HEK293T (cell line): ENCODE measurements at regions not wholly inside any gene's neighbourhood (a gene's known extent, or its start where the extent isn't known, plus 50 kb on each side); places are given as distances from the start of the nearest gene placed in this dataset.

Experiments
- CTCF ChIA-PET: fragments of 350-600 bp; formaldehyde crosslinking; extraction: SDS; loops from one replicate; lab custom pipeline; 2021; ENCODE audit warnings: antibody characterized with exemption, inconsistent platforms; lab: Yijun Ruan, JAX
- POLR2A ChIA-PET: fragments of 350-600 bp; formaldehyde crosslinking; extraction: SDS; loops from one replicate; lab custom pipeline; 2020; ENCODE audit warnings: antibody characterized with exemption, inconsistent platforms; lab: Yijun Ruan, JAX
- DNase-seq: peaks from one replicate; pipeline ENCODE4 v3.0.0; 2012; ENCODE audit warnings: mixed read lengths; ENCODE audit errors: extremely low spot score
- ARNT ChIP-seq: fragments of 450-650 bp; IDR thresholded peaks from 2 replicates; pipeline ENCODE4 v1.6.1; 2017; ENCODE audit warnings: mild to moderate bottlenecking
- BHLHE40 ChIP-seq: fragments of 450-650 bp; IDR thresholded peaks from 2 replicates; pipeline ENCODE4 v1.6.1; 2016; ENCODE audit warnings: mild to moderate bottlenecking, moderate library complexity, borderline replicate concordance
- CTBP1 ChIP-seq: fragments of 450-650 bp; IDR thresholded peaks from 2 replicates; pipeline ENCODE4 v1.6.1; 2016; ENCODE audit warnings: borderline replicate concordance
- ELF4 ChIP-seq: fragments of 450-650 bp; IDR thresholded peaks from 2 replicates; pipeline ENCODE4 v1.6.1; 2017; ENCODE audit warnings: antibody characterized with exemption
- FOXA1 ChIP-seq: fragments of 450-650 bp; IDR thresholded peaks from 2 replicates; pipeline ENCODE4 v1.6.1; 2016; ENCODE audit warnings: mild to moderate bottlenecking
- FOXK2 ChIP-seq: fragments of 450-650 bp; IDR thresholded peaks from 2 replicates; pipeline ENCODE4 v1.6.1; 2016; ENCODE audit warnings: mild to moderate bottlenecking
- FOXM1 ChIP-seq: fragments of 450-650 bp; IDR thresholded peaks from 2 replicates; pipeline ENCODE4 v1.6.1; 2017; ENCODE audit warnings: mild to moderate bottlenecking, borderline replicate concordance
- HDGF ChIP-seq: fragments of 450-650 bp; IDR thresholded peaks from 2 replicates; pipeline ENCODE4 v1.6.1; 2017; ENCODE audit warnings: antibody characterized with exemption, borderline replicate concordance
- L3MBTL2 ChIP-seq: fragments of 450-650 bp; conservative IDR thresholded peaks from 2 replicates; pipeline ENCODE4 v1.6.1; 2016; ENCODE audit warnings: mild to moderate bottlenecking
- LEF1 ChIP-seq: fragments of 450-650 bp; IDR thresholded peaks from 2 replicates; pipeline ENCODE4 v1.6.1; 2017; ENCODE audit warnings: mild to moderate bottlenecking, borderline replicate concordance
- NFRKB ChIP-seq: fragments of 450-650 bp; IDR thresholded peaks from 2 replicates; pipeline ENCODE4 v1.6.1; 2016; ENCODE audit warnings: mild to moderate bottlenecking, moderate library complexity
- PKNOX1 ChIP-seq: fragments of 450-650 bp; IDR thresholded peaks from 2 replicates; pipeline ENCODE4 v1.6.1; 2016
- SP1 ChIP-seq: fragments of 450-650 bp; IDR thresholded peaks from 2 replicates; pipeline ENCODE4 v1.6.1; 2017
- SUZ12 ChIP-seq: fragments of 450-650 bp; IDR thresholded peaks from 2 replicates; pipeline ENCODE4 v1.6.1; 2016; ENCODE audit warnings: mild to moderate bottlenecking
- TARDBP ChIP-seq: fragments of 450-650 bp; IDR thresholded peaks from 2 replicates; pipeline ENCODE4 v1.6.1; 2016
- ZNF384 ChIP-seq: fragments of 450-650 bp; IDR thresholded peaks from 2 replicates; pipeline ENCODE4 v1.6.1; 2016

- TF ChIP-seq TARDBP (no peak), CTBP1 (no peak), LEF1 (no peak), FOXK2 (no peak), ELF4 (no peak), FOXM1 (no peak), FOXA1 (no peak), ARNT (no peak), BHLHE40 (no peak), SP1 (no peak), SUZ12 (no peak), NFRKB (no peak), PKNOX1 (no peak)
- no peak for DNase-seq
- ChIA-PET CTCF (interaction anchor here (0.7 kb wide), 1 partner anchor 1566 kb away, joined by 7 read pairs; no protein-coding TSS in a partner anchor), POLR2A (no interaction called here)
Observed at GRCh38 chr4:149965206-149965605, 113.0 kb upstream of the DCLK2 start.

- no peak for DNase-seq
- TF ChIP-seq PKNOX1 (no peak), CTBP1 (no peak), BHLHE40 (no peak), ZNF384 (no peak), NFRKB (no peak), LEF1 (no peak), ARNT (no peak), HDGF (no peak), ELF4 (no peak), FOXK2 (no peak), SP1 (no peak), L3MBTL2 (no peak), FOXM1 (no peak), FOXA1 (no peak), TARDBP (no peak), SUZ12 (no peak)
- ChIA-PET POLR2A (no interaction called here), CTCF (no interaction called here)
Observed at GRCh38 chr4:149972407-149972806, 105.8 kb upstream of the DCLK2 start.

- TF ChIP-seq BHLHE40 = no peak
- TF ChIP-seq FOXA1 = no peak
- TF ChIP-seq CTBP1 = no peak
- TF ChIP-seq ARNT = no peak
- no peak for TF ChIP-seq ELF4
- TF ChIP-seq PKNOX1 = no peak
- TF ChIP-seq TARDBP = no peak
- TF ChIP-seq LEF1 = no peak
- no peak for TF ChIP-seq NFRKB
- TF ChIP-seq SP1 = no peak
- POLR2A ChIA-PET = no interaction called here
- no peak for DNase-seq
- CTCF ChIA-PET = no interaction called here
Observed at GRCh38 chr4:149973181-149973580, 105.1 kb upstream of the DCLK2 start.

- CTCF ChIA-PET = no interaction called here
- POLR2A ChIA-PET = no interaction called here
- TF ChIP-seq FOXK2 (no peak), SP1 (no peak), LEF1 (no peak), BHLHE40 (no peak), FOXA1 (no peak), SUZ12 (no peak), CTBP1 (no peak), L3MBTL2 (no peak), ELF4 (no peak)
Observed at GRCh38 chr4:149975172-149975571, 103.1 kb upstream of the DCLK2 start.

GRCh38 chr4:149980121-149980682, 98.0 kb upstream of the DCLK2 start:
- CTCF ChIA-PET = no interaction called here
- no peak for TF ChIP-seq L3MBTL2
- no peak for TF ChIP-seq FOXA1
- TF ChIP-seq FOXM1 = no peak
- no peak for TF ChIP-seq BHLHE40
- TF ChIP-seq CTBP1 = no peak
- no peak for TF ChIP-seq SUZ12
- TF ChIP-seq LEF1 = no peak
- TF ChIP-seq ARNT = no peak

More at GRCh38 chr4:149975172-149975571, 103.1 kb upstream of the DCLK2 start:
- no peak for DNase-seq

GRCh38 chr4:149980941-149981340, 97.3 kb upstream of the DCLK2 start:
- peak; percentile 60 for DNase-seq
- ChIA-PET POLR2A (no interaction called here), CTCF (interaction anchor here (0.6 to 1.0 kb wide), 2 partner anchors 76 to 609 kb away, joined by 3 read pairs; no protein-coding TSS in a partner anchor)
- no peak for TF ChIP-seq HDGF
- peak; percentile 85 for TF ChIP-seq PKNOX1

More at GRCh38 chr4:149980121-149980682, 98.0 kb upstream of the DCLK2 start:
- POLR2A ChIA-PET = no interaction called here
- DNase-seq = no peak
